ENCODE measurements at regions not wholly inside any gene's neighbourhood (a gene's known extent, or its start where the extent isn't known, plus 50 kb on each side); places are given as distances from the start of the nearest gene placed in this dataset.

GRCh38 chr12:4082809-4083403 lies 190.7 kb upstream of the CCND2 start:
- TF ChIP-seq CTCF (IDR thresholded peaks at IDR 0.05; ENCODE audit: extremely low read depth in 1 of 2, insufficient read depth in 1 of 2, low read depth in 1 of 2, low read length in 2 of 2) (no peak), POLR2A (IDR thresholded peaks at IDR 0.05; ENCODE audit: low read depth, low read length) (no peak), POLR2AphosphoS5 (IDR thresholded peaks at IDR 0.05; ENCODE audit: insufficient read depth, low read depth, low read length) (no peak), EZH2 (IDR thresholded peaks at IDR 0.05; ENCODE audit: borderline replicate concordance, low read depth, low read length, severe bottlenecking) (no peak), MAX (IDR thresholded peaks at IDR 0.05; ENCODE audit: insufficient read depth, insufficient read length) (no peak), MYC (IDR thresholded peaks at IDR 0.05; ENCODE audit: low read depth, low read length) (no peak), GATA2 (IDR thresholded peaks at IDR 0.05; ENCODE audit: insufficient read depth, insufficient read length, low read depth, low read length) (no peak), JUN (IDR thresholded peaks at IDR 0.05; ENCODE audit: borderline replicate concordance, insufficient read depth, insufficient read length, low read depth) (no peak), FOS (IDR thresholded peaks at IDR 0.05; ENCODE audit: borderline replicate concordance, insufficient read depth, low read length) (no peak)

All from endothelial cell of umbilical vein (primary cell).